B cell (primary cell): ENCODE measurements at regions not wholly inside any gene's neighbourhood (a gene's known extent, or its start where the extent isn't known, plus 50 kb on each side); places are given as distances from the start of the nearest gene placed in this dataset.

Experiments
- ATAC-seq: fragments of 200-7000 bp; cut with Tn5 transposase; one replicate; pipeline ENCODE4 v1.10.0; 2021; ENCODE audit warnings: low read depth, mild to moderate bottlenecking, moderate number of reproducible peaks, moderate library complexity
- CTCF ChIA-PET: fragments of 350-600 bp; sonication (Branson Sonifier 250); formaldehyde crosslinking; loops from one replicate; lab custom pipeline; 2021; ENCODE audit warnings: antibody characterized with exemption, inconsistent platforms; lab: Charles Lee
- POLR2A ChIA-PET: fragments of 350-600 bp; sonication (Branson Sonifier 250); formaldehyde crosslinking; loops from one replicate; lab custom pipeline; 2021; ENCODE audit warnings: antibody characterized with exemption; lab: Charles Lee
- DNase-seq: peaks from one replicate; pipeline ENCODE4 v3.0.0; 2013
- H2AFZ ChIP-seq: 2 replicates; pipeline ENCODE4 v1.6.1; 2012; ENCODE audit warnings: mild to moderate bottlenecking, low read depth, low read length; ENCODE audit not compliant: insufficient read depth, poor library complexity, severe bottlenecking
- H3K27ac ChIP-seq, 2 donors: 1 replicate in 1 of 2; 2 replicates in 1 of 2; pipeline ENCODE4 v1.5.1; 2012 to 2013; ENCODE audit warnings: low read length in 2 of 2, mild to moderate bottlenecking in 2 of 2, moderate library complexity in 1 of 2
- H3K27me3 ChIP-seq, 4 experiments: fragments of 200-600 bp in 1 of 4; sonication (generic) in 1 of 4; replicated peaks in 1 of 4; 1 replicate in 2 of 4; 2 replicates in 2 of 4; pipeline versions ENCODE4 v1.6.1 to v1.7.0; 2013 to 2016; ENCODE audit warnings: low read length in 3 of 4, mild to moderate bottlenecking in 2 of 4, mixed read lengths in 1 of 4, moderate library complexity in 1 of 4; ENCODE audit not compliant: insufficient read depth in 4 of 4, control insufficient read depth in 3 of 4; ENCODE audit errors: control extremely low read depth in 1 of 4
- H3K36me3 ChIP-seq, 2 experiments: replicated peaks in 1 of 2; 1 replicate in 1 of 2; 2 replicates in 1 of 2; pipeline versions ENCODE4 v1.6.1 to v1.7.1; 2013; ENCODE audit warnings: low read length in 1 of 2; ENCODE audit not compliant: insufficient read depth in 2 of 2, control insufficient read depth in 1 of 2; ENCODE audit errors: control extremely low read depth in 1 of 2, extremely low read depth in 1 of 2
- H3K4me1 ChIP-seq, 2 donors: fragments of 200-600 bp in 1 of 2; sonication (generic) in 1 of 2; 1 replicate in 1 of 2; 2 replicates in 1 of 2; pipeline versions ENCODE4 v1.5.1 to v1.6.1; 2013 to 2017; ENCODE audit warnings: low read length in 2 of 2; ENCODE audit not compliant: control insufficient read depth in 2 of 2, insufficient read depth in 2 of 2
- H3K4me2 ChIP-seq: replicated peaks from 2 replicates; pipeline ENCODE3; 2012; ENCODE audit warnings: mild to moderate bottlenecking, low read depth, low read length; ENCODE audit not compliant: poor library complexity, severe bottlenecking
- H3K4me3 ChIP-seq, 5 experiments: fragments of 200-600 bp in 1 of 5; sonication (generic) in 1 of 5; 1 replicate in 3 of 5; 2 replicates in 2 of 5; pipeline versions ENCODE4 v1.5.1 to v1.7.0; 2011 to 2016; ENCODE audit warnings: low read length in 4 of 5, mild to moderate bottlenecking in 4 of 5, low read depth in 2 of 5, control low read depth in 1 of 5, moderate library complexity in 1 of 5; ENCODE audit not compliant: insufficient read depth in 1 of 5; ENCODE audit errors: control extremely low read depth in 1 of 5, extremely low read depth in 1 of 5
- H3K79me2 ChIP-seq: fragments of 200-600 bp; sonication (generic); one replicate; pipeline ENCODE4 v1.6.0; 2016; ENCODE audit warnings: low read length; ENCODE audit not compliant: control insufficient read depth, insufficient read depth
- H3K9ac ChIP-seq: fragments of 200-600 bp; sonication (generic); 2 replicates; pipeline ENCODE4 v1.6.1; 2017; ENCODE audit warnings: mild to moderate bottlenecking, low read length, moderate library complexity
- H3K9me3 ChIP-seq, 3 donors: one replicate each; pipeline versions ENCODE4 v1.6.1 to v1.7.1; 2013; ENCODE audit warnings: low read length in 2 of 3; ENCODE audit not compliant: control insufficient read depth in 2 of 3, insufficient read depth in 1 of 3; ENCODE audit errors: control extremely low read depth in 1 of 3
- H4K20me1 ChIP-seq: 2 replicates; pipeline ENCODE4 v1.6.0; 2012; ENCODE audit warnings: mild to moderate bottlenecking, low read length; ENCODE audit not compliant: insufficient read depth, control insufficient read depth, poor library complexity, severe bottlenecking
- H3K27ac Mint-ChIP-seq: one replicate; pipeline ENCODE4 v1.8.0; 2021; ENCODE audit warnings: mixed read lengths
- H3K27me3 Mint-ChIP-seq: one replicate; pipeline ENCODE4 v1.8.0; 2021; ENCODE audit warnings: mixed read lengths
- H3K4me1 Mint-ChIP-seq: one replicate; pipeline ENCODE4 v1.8.0; 2021; ENCODE audit warnings: mixed read lengths
- H3K4me3 Mint-ChIP-seq: one replicate; pipeline ENCODE4 v1.8.0; 2021; ENCODE audit warnings: mixed read lengths
- H3K9me3 Mint-ChIP-seq: one replicate; pipeline ENCODE4 v1.8.0; 2022; ENCODE audit warnings: mixed read lengths; ENCODE audit not compliant: insufficient read depth
- CTCF ChIP-seq: fragments of 200-600 bp; IDR thresholded peaks from one replicate; pipeline ENCODE4 v1.8.0; 2022; ENCODE audit warnings: antibody characterized with exemption, mild to moderate bottlenecking
- EZH2 ChIP-seq: IDR thresholded peaks from 2 replicates; pipeline ENCODE4 v1.6.1; 2012; ENCODE audit warnings: borderline replicate concordance, low read depth, mild to moderate bottlenecking, moderate library complexity, low read length; ENCODE audit not compliant: insufficient read depth, poor library complexity, severe bottlenecking
- WGBS: methylation state at CpG from one replicate; pipeline ENCODE4 v1.1.5; 2013; ENCODE audit warnings: missing lambda C conversion rate; ENCODE audit not compliant: insufficient coverage; 5-methylcytosine and 5-hydroxymethylcytosine counted together
- intact Hi-C: fragments of 100-400 bp; cut with micrococcal nuclease; formaldehyde crosslinking; loops from one replicate; pipeline ENCODE4 v1.10.0; 2022

- H4K20me1 ChIP-seq = no peaks in the 10 kb centered on the region
- H3K9ac ChIP-seq = no peak overlapping the region
- Mint-ChIP-seq H3K4me1 (no peaks in the 10 kb centered on the region), H3K4me3 (no peak overlapping the region), H3K9me3 (no peaks in the 10 kb centered on the region), H3K27ac (no peak overlapping the region), H3K27me3 (no peaks in the 10 kb centered on the region)
- no peak overlapping the region for H3K27ac ChIP-seq
- WGBS = 95% methylated on average over 14 of the region's 22 CpGs
- DNase-seq (no peak), ATAC-seq (no peak)
- H3K36me3 ChIP-seq = no peaks in the 10 kb centered on the region
- ChIA-PET POLR2A (no interaction called here), CTCF (no interaction called here)
- no peaks in the 10 kb centered on the region for H3K9me3 ChIP-seq
- intact Hi-C loops = no loop called here
- H3K27me3 ChIP-seq = no peaks in the 10 kb centered on the region
- H3K79me2 ChIP-seq = no peaks in the 10 kb centered on the region
- H3K4me1 ChIP-seq = no peaks in the 10 kb centered on the region
- H2AFZ ChIP-seq = no peak overlapping the region
- no peak overlapping the region for H3K4me3 ChIP-seq
- H3K4me2 ChIP-seq = no peak overlapping the region
- TF ChIP-seq CTCF (no peak), EZH2 (no peak)
Observed at GRCh38 chrX:39736216-39737211, 361.2 kb downstream of the BCOR start.

DNA sequence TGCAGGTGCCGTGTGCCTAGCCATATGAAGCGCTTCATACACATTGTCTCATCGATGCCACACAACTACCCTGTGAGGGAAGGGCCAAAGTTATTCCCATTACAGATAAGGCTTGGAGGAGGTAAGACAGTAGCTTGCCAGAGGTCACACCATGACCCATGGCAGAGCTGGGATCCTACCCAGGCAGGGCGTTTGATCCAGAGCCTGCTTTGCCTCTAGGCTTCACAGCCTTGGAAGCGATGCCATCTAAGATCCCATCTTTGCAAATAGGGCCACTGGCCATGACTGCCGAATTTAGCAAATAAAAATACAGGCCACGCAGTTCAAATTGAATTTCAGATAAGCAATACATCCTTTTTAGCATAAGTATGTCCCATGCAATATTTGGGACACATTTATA, 358.2 kb downstream of the BCOR start:
- no CpG with 5 or more reads among the region's 7 CpGs for WGBS
- H3K79me2 ChIP-seq = no peaks in the 10 kb centered on the region
- ChIA-PET POLR2A (no interaction called here), CTCF (no interaction called here)
- H3K27me3 ChIP-seq = no peaks in the 10 kb centered on the region
- no peak overlapping the region for H2AFZ ChIP-seq
- Mint-ChIP-seq H3K4me1 (no peaks in the 10 kb centered on the region), H3K27me3 (no peaks in the 10 kb centered on the region), H3K4me3 (no peak overlapping the region), H3K27ac (no peak overlapping the region), H3K9me3 (no peaks in the 10 kb centered on the region)
- no peak overlapping the region for H3K4me2 ChIP-seq
- no peak overlapping the region for H3K27ac ChIP-seq
- no peaks in the 10 kb centered on the region for H3K9me3 ChIP-seq
- H4K20me1 ChIP-seq = no peaks in the 10 kb centered on the region
- ATAC-seq (no peak), DNase-seq (no peak)
- no peak overlapping the region for H3K9ac ChIP-seq
- intact Hi-C loops = no loop called here
- H3K4me3 ChIP-seq = no peak overlapping the region
- TF ChIP-seq EZH2 (no peak), CTCF (no peak)
- no peaks in the 10 kb centered on the region for H3K36me3 ChIP-seq
- no peaks in the 10 kb centered on the region for H3K4me1 ChIP-seq
